ENCODE measurements at regions not wholly inside any gene's neighbourhood (a gene's known extent, or its start where the extent isn't known, plus 50 kb on each side); places are given as distances from the start of the nearest gene placed in this dataset.
"Not testable (repeated sequence)": the region's sequence is repeated elsewhere in the genome, so short reads cannot be mapped to it uniquely, and the experiment has no call there.

GRCh38 chr12:91753649-91754048 lies 392.0 kb downstream of the BTG1 start:
- H3K27ac Mint-ChIP-seq = no peak overlapping the region
- no peaks in the 10 kb centered on the region for H3K4me1 Mint-ChIP-seq
- DNase-seq = no peak
- Histone ChIP-seq H3K27me3 (ENCODE audit: insufficient read depth, low read length) (no peaks in the 10 kb centered on the region), H3K9me3 (ENCODE audit: control insufficient read depth in 1 of 2, low read length in 2 of 2) (no peaks in the 10 kb centered on the region), H3K27ac (ENCODE audit: low read depth, low read length) (no peak overlapping the region), H3K36me3 (ENCODE audit: insufficient read depth, low read length) (no peaks in the 10 kb centered on the region), H3K4me1 (ENCODE audit: insufficient read depth, low read length) (no peaks in the 10 kb centered on the region), H3K4me3 (ENCODE audit: low read length in 2 of 2) (no peak overlapping the region)
- intact Hi-C loops (cut with micrococcal nuclease) = no loop called here
- ChIA-PET POLR2A (ENCODE audit: partially characterized antibody) (no interaction called here), CTCF (ENCODE audit: partially characterized antibody) (no interaction called here)
- H3K4me3 Mint-ChIP-seq = no peak overlapping the region
- peaks cover 2 to 28% (median 14%) of the 10 kb centered on the region in 8 donors for H3K9me3 Mint-ChIP-seq
- peaks cover 2 to 7% of the 10 kb centered on the region in 2 donors for H3K36me3 Mint-ChIP-seq
- no peaks in the 10 kb centered on the region for H3K27me3 Mint-ChIP-seq

- ChIA-PET POLR2A (ENCODE audit: partially characterized antibody) (no interaction called here), CTCF (ENCODE audit: partially characterized antibody) (no interaction called here)
- intact Hi-C loops (cut with micrococcal nuclease) = no loop called here
- no peaks in the 10 kb centered on the region for H3K27me3 Mint-ChIP-seq
- no peaks in the 10 kb centered on the region for H3K4me1 ChIP-seq (ENCODE audit: insufficient read depth, low read length)
- H3K27ac ChIP-seq (ENCODE audit: low read depth, low read length) = no peak overlapping the region
- H3K9me3 Mint-ChIP-seq = peaks cover 0 to 9% (median 3%) of the 10 kb centered on the region in 8 donors
- no peaks in the 10 kb centered on the region for H3K4me1 Mint-ChIP-seq
- no peaks in the 10 kb centered on the region for H3K36me3 ChIP-seq (ENCODE audit: insufficient read depth, low read length)
- H3K27ac Mint-ChIP-seq = no peak overlapping the region
- no peaks in the 10 kb centered on the region for H3K9me3 ChIP-seq (ENCODE audit: control insufficient read depth in 1 of 2, low read length in 2 of 2)
- H3K27me3 ChIP-seq (ENCODE audit: insufficient read depth, low read length) = no peaks in the 10 kb centered on the region
- no peak for DNase-seq
- H3K4me3 Mint-ChIP-seq = no peak overlapping the region
- H3K36me3 Mint-ChIP-seq = no peaks in the 10 kb centered on the region
- H3K4me3 ChIP-seq (ENCODE audit: low read length in 2 of 2) = no peak overlapping the region
These were observed 398.7 kb downstream of the BTG1 start for GRCh38 chr12:91746976-91747375.

GRCh38 chr12:91744597-91744996 lies 401.0 kb downstream of the BTG1 start:
- no peaks in the 10 kb centered on the region for H3K4me1 Mint-ChIP-seq
- H3K4me1 ChIP-seq (ENCODE audit: insufficient read depth, low read length) = no peaks in the 10 kb centered on the region
- no peak overlapping the region for H3K27ac Mint-ChIP-seq
- no peak overlapping the region for H3K4me3 ChIP-seq (ENCODE audit: low read length in 2 of 2)
- no peak for DNase-seq
- peaks cover 0 to 11% (median 4%) of the 10 kb centered on the region in 8 donors for H3K9me3 Mint-ChIP-seq
- no peaks in the 10 kb centered on the region for H3K36me3 Mint-ChIP-seq
- no peaks in the 10 kb centered on the region for H3K27me3 Mint-ChIP-seq
- CTCF ChIA-PET (ENCODE audit: partially characterized antibody) = no interaction called here
- intact Hi-C loops (cut with micrococcal nuclease) = no loop called here
- H3K9me3 ChIP-seq (ENCODE audit: control insufficient read depth in 1 of 2, low read length in 2 of 2) = no peaks in the 10 kb centered on the region
- H3K27me3 ChIP-seq (ENCODE audit: insufficient read depth, low read length) = no peaks in the 10 kb centered on the region
- H3K36me3 ChIP-seq (ENCODE audit: insufficient read depth, low read length) = no peaks in the 10 kb centered on the region
- no peak overlapping the region for H3K4me3 Mint-ChIP-seq
- POLR2A ChIA-PET (ENCODE audit: partially characterized antibody) = no interaction called here
- H3K27ac ChIP-seq (ENCODE audit: low read depth, low read length) = no peak overlapping the region

- no peaks in the 10 kb centered on the region for H3K36me3 ChIP-seq (ENCODE audit: insufficient read depth, low read length)
- no peaks in the 10 kb centered on the region for H3K27me3 ChIP-seq (ENCODE audit: insufficient read depth, low read length)
- no peak overlapping the region for H3K27ac Mint-ChIP-seq
- no peaks in the 10 kb centered on the region for H3K27me3 Mint-ChIP-seq
- intact Hi-C loops (cut with micrococcal nuclease) = no loop called here
- POLR2A ChIA-PET (ENCODE audit: partially characterized antibody) = no interaction called here
- CTCF ChIA-PET (ENCODE audit: partially characterized antibody) = no interaction called here
- DNase-seq = no peak
- no peaks in the 10 kb centered on the region for H3K36me3 Mint-ChIP-seq
- H3K4me3 Mint-ChIP-seq = no peak overlapping the region
- peaks cover 0 to 11% (median 4%) of the 10 kb centered on the region in 8 donors for H3K9me3 Mint-ChIP-seq
- H3K4me3 ChIP-seq (ENCODE audit: low read length in 2 of 2) = no peak overlapping the region
- H3K9me3 ChIP-seq (ENCODE audit: control insufficient read depth in 1 of 2, low read length in 2 of 2) = no peaks in the 10 kb centered on the region
- H3K4me1 Mint-ChIP-seq = no peaks in the 10 kb centered on the region
- no peak overlapping the region for H3K27ac ChIP-seq (ENCODE audit: low read depth, low read length)
- H3K4me1 ChIP-seq (ENCODE audit: insufficient read depth, low read length) = no peaks in the 10 kb centered on the region
These were observed 401.8 kb downstream of the BTG1 start for GRCh38 chr12:91743704-91744321.

GRCh38 chr12:91743280-91743679 lies 402.4 kb downstream of the BTG1 start:
- H3K27me3 ChIP-seq (ENCODE audit: insufficient read depth, low read length) = no peaks in the 10 kb centered on the region
- Mint-ChIP-seq H3K27me3 (no peaks in the 10 kb centered on the region), H3K36me3 (no peaks in the 10 kb centered on the region), H3K9me3 (peaks cover 0 to 11% (median 4%) of the 10 kb centered on the region in 8 donors), H3K4me3 (no peak overlapping the region), H3K27ac (no peak overlapping the region), H3K4me1 (no peaks in the 10 kb centered on the region)
- H3K27ac ChIP-seq (ENCODE audit: low read depth, low read length) = no peak overlapping the region
- no peak overlapping the region for H3K4me3 ChIP-seq (ENCODE audit: low read length in 2 of 2)
- POLR2A ChIA-PET (ENCODE audit: partially characterized antibody) = interaction anchor here (1.3 kb wide), 1 partner anchor 36 kb away, joined by 5 read pairs; no protein-coding TSS in a partner anchor
- intact Hi-C loops (cut with micrococcal nuclease) = no loop called here
- H3K4me1 ChIP-seq (ENCODE audit: insufficient read depth, low read length) = no peaks in the 10 kb centered on the region
- no peaks in the 10 kb centered on the region for H3K36me3 ChIP-seq (ENCODE audit: insufficient read depth, low read length)
- DNase-seq = no peak
- CTCF ChIA-PET (ENCODE audit: partially characterized antibody) = interaction anchor here (0.8 kb wide), 1 partner anchor 24 kb away, joined by 3 read pairs; no protein-coding TSS in a partner anchor
- no peaks in the 10 kb centered on the region for H3K9me3 ChIP-seq (ENCODE audit: control insufficient read depth in 1 of 2, low read length in 2 of 2)

GRCh38 chr12:91741932-91742331 lies 403.7 kb downstream of the BTG1 start:
- no peaks in the 10 kb centered on the region for H3K4me1 Mint-ChIP-seq
- H3K4me3 Mint-ChIP-seq = no peak overlapping the region
- H3K9me3 ChIP-seq (ENCODE audit: control insufficient read depth in 1 of 2, low read length in 2 of 2) = no peaks in the 10 kb centered on the region
- no peak overlapping the region for H3K27ac ChIP-seq (ENCODE audit: low read depth, low read length)
- H3K9me3 Mint-ChIP-seq = peaks cover 0 to 11% (median 4%) of the 10 kb centered on the region in 8 donors
- no peaks in the 10 kb centered on the region for H3K36me3 Mint-ChIP-seq
- intact Hi-C loops (cut with micrococcal nuclease) = no loop called here
- ChIA-PET CTCF (ENCODE audit: partially characterized antibody) (interaction anchor here (1.3 kb wide), 1 partner anchor 69 kb away, joined by 3 read pairs; no protein-coding TSS in a partner anchor), POLR2A (ENCODE audit: partially characterized antibody) (interaction anchor here (1.3 kb wide), 1 partner anchor 37 kb away, joined by 5 read pairs; no protein-coding TSS in a partner anchor)
- H3K27ac Mint-ChIP-seq = no peak overlapping the region
- H3K27me3 ChIP-seq (ENCODE audit: insufficient read depth, low read length) = no peaks in the 10 kb centered on the region
- no peak overlapping the region for H3K4me3 ChIP-seq (ENCODE audit: low read length in 2 of 2)
- DNase-seq = no peak
- H3K36me3 ChIP-seq (ENCODE audit: insufficient read depth, low read length) = no peaks in the 10 kb centered on the region
- H3K27me3 Mint-ChIP-seq = no peaks in the 10 kb centered on the region
- H3K4me1 ChIP-seq (ENCODE audit: insufficient read depth, low read length) = no peaks in the 10 kb centered on the region

- H3K4me1 Mint-ChIP-seq; H3K4me1 ChIP-seq (ENCODE audit: insufficient read depth, low read length); H3K36me3 ChIP-seq (ENCODE audit: insufficient read depth, low read length); H3K4me3 ChIP-seq (ENCODE audit: low read length in 2 of 2); H3K4me3 Mint-ChIP-seq; H3K9me3 ChIP-seq (ENCODE audit: control insufficient read depth in 1 of 2, low read length in 2 of 2); intact Hi-C loops (cut with micrococcal nuclease); H3K36me3 Mint-ChIP-seq; H3K9me3 Mint-ChIP-seq; DNase-seq; CTCF ChIA-PET (ENCODE audit: partially characterized antibody); H3K27ac Mint-ChIP-seq; POLR2A ChIA-PET (ENCODE audit: partially characterized antibody); H3K27me3 ChIP-seq (ENCODE audit: insufficient read depth, low read length); H3K27ac ChIP-seq (ENCODE audit: low read depth, low read length); H3K27me3 Mint-ChIP-seq: not testable (repeated sequence)
These were observed 411.8 kb downstream of the BTG1 start for GRCh38 chr12:91733846-91734245.

All from CD4-positive, alpha-beta memory T cell (primary cell).